ENCODE measurements at regions not wholly inside any gene's neighbourhood (a gene's known extent, or its start where the extent isn't known, plus 50 kb on each side); places are given as distances from the start of the nearest gene placed in this dataset.

GRCh38 chr7:56537477-56537876, 421.3 kb upstream of the NUPR2 start:
- no peak for DNase-seq
- H3K27me3 ChIP-seq: no peaks in the 10 kb centered on the region
- TF ChIP-seq EP300 (IDR thresholded peaks at IDR 0.05): no peak
- no peak for TF ChIP-seq POLR2A (IDR thresholded peaks at IDR 0.05)
- TF ChIP-seq, protein P1, sequence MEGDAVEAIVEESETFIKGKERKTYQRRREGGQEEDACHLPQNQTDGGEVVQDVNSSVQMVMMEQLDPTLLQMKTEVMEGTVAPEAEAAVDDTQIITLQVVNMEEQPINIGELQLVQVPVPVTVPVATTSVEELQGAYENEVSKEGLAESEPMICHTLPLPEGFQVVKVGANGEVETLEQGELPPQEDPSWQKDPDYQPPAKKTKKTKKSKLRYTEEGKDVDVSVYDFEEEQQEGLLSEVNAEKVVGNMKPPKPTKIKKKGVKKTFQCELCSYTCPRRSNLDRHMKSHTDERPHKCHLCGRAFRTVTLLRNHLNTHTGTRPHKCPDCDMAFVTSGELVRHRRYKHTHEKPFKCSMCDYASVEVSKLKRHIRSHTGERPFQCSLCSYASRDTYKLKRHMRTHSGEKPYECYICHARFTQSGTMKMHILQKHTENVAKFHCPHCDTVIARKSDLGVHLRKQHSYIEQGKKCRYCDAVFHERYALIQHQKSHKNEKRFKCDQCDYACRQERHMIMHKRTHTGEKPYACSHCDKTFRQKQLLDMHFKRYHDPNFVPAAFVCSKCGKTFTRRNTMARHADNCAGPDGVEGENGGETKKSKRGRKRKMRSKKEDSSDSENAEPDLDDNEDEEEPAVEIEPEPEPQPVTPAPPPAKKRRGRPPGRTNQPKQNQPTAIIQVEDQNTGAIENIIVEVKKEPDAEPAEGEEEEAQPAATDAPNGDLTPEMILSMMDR (IDR thresholded peaks at IDR 0.05): no peak
- no peak overlapping the region for H3K4me3 ChIP-seq
- H3K27ac ChIP-seq: no peak overlapping the region
- H3K9me3 ChIP-seq: peaks cover 0 to 5% of the 10 kb centered on the region in 2 donors
- 25 to 50% (median 35%) methylated on average over 20 of the region's 20 CpGs for WGBS, 3 donors
- H3K36me3 ChIP-seq: no peaks in the 10 kb centered on the region
- intact Hi-C loops (cut with DNase I): no loop called here
- H3K4me1 ChIP-seq (ENCODE audit: insufficient read depth): peaks cover 3% of the 10 kb centered on the region

DNA sequence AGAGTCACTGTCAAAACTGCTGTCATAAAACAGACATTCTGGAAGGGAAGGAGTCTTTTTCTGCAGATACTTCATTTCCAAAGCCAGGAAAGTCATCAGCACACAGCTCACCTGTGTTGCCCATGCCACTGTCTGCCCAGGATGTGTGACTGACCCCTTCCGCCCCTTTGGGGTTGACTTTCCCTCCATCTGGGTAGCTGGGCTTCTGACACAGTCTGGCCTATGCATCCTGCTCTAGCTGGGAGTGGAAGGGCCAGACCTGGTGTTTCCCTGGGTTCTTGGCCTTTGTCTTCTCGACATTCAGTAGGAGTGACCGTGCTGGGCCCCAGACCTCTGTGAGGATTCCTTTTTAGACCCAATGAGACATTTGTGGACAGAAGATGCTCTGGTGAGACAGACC, 378.9 kb upstream of the NUPR2 start:
- no peaks in the 10 kb centered on the region for H3K36me3 ChIP-seq
- H3K4me3 ChIP-seq: no peak overlapping the region
- DNase-seq: no peak
- intact Hi-C loops (cut with DNase I): no loop called here
- H3K9me3 ChIP-seq: peaks cover 0 to 4% of the 10 kb centered on the region in 2 donors
- H3K4me1 ChIP-seq (ENCODE audit: insufficient read depth): no peaks in the 10 kb centered on the region
- WGBS, 3 donors: 58 to 72% (median 61%) methylated on average over 3 of the region's 3 CpGs
- H3K27me3 ChIP-seq: no peaks in the 10 kb centered on the region
- H3K27ac ChIP-seq: no peak overlapping the region
- TF ChIP-seq EP300 (IDR thresholded peaks at IDR 0.05): no peak
- no peak for TF ChIP-seq POLR2A (IDR thresholded peaks at IDR 0.05)
- TF ChIP-seq, protein P1 (IDR thresholded peaks at IDR 0.05): no peak

DNA sequence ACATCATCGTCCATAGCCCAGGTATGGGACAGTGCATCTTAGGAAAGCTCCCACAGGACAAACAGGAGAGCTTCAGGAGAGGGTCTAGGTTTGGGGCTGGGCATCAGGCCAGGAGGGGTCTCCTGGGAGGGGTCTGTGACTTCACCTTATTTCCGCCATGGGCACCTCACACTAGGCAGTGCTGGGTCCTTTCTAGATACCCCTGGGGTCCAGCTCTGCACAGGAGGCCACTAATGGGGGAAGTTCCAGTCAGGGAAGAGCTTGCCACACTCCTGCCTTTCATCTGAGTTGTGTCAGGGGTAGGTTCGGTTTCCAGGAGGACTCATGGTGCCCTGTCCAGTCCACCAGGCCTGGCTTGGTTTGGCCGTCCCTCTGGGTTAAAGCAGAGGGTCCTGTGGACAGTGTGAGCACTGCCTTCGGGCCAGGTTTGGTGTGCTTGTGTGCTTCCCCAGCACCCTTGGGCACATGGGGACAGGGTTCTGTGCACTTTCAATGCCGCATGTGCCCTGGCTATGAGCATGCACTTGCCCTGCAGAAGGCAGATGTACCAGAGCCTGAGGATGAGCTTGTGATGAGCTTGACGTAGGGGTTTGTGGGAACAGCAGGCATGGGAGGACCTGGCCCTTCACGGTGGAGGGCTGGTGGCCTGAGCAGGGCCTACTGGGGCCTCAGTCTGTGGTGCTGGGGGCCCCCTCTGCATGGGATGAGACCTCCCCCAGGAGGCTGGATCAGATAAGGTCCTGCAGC, 377.7 kb upstream of the NUPR2 start:
- H3K4me3 ChIP-seq: no peak overlapping the region
- WGBS, 3 donors: 57 to 78% (median 74%) methylated on average over 7 to 8 of the region's 8 CpGs
- TF ChIP-seq, protein P1 (IDR thresholded peaks at IDR 0.05): no peak
- TF ChIP-seq POLR2A (IDR thresholded peaks at IDR 0.05) (no peak), EP300 (IDR thresholded peaks at IDR 0.05) (no peak)
- no peaks in the 10 kb centered on the region for H3K36me3 ChIP-seq
- no peaks in the 10 kb centered on the region for H3K4me1 ChIP-seq (ENCODE audit: insufficient read depth)
- peaks cover 0 to 4% of the 10 kb centered on the region in 2 donors for H3K9me3 ChIP-seq
- intact Hi-C loops (cut with DNase I): no loop called here
- no peak for DNase-seq
- no peaks in the 10 kb centered on the region for H3K27me3 ChIP-seq
- no peak overlapping the region for H3K27ac ChIP-seq

GRCh38 chr7:56493196-56493595, 377.0 kb upstream of the NUPR2 start:
- no peak for DNase-seq
- Histone ChIP-seq H3K4me1 (ENCODE audit: insufficient read depth) (no peaks in the 10 kb centered on the region), H3K36me3 (no peaks in the 10 kb centered on the region), H3K27me3 (no peaks in the 10 kb centered on the region), H3K27ac (no peak overlapping the region), H3K9me3 (peaks cover 0 to 4% of the 10 kb centered on the region in 2 donors), H3K4me3 (no peak overlapping the region)
- 82 to 84% (median 82%) methylated on average over 4 of the region's 4 CpGs for whole genome bisulfite sequencing, 3 donors
- intact Hi-C loops (cut with DNase I): no loop called here
- no peak for TF ChIP-seq EP300 (IDR thresholded peaks at IDR 0.05)
- TF ChIP-seq, protein P1 (IDR thresholded peaks at IDR 0.05): no peak
- TF ChIP-seq POLR2A (IDR thresholded peaks at IDR 0.05): no peak
